ENCODE measurements at regions not wholly inside any gene's neighbourhood (a gene's known extent, or its start where the extent isn't known, plus 50 kb on each side); places are given as distances from the start of the nearest gene placed in this dataset.

DNA sequence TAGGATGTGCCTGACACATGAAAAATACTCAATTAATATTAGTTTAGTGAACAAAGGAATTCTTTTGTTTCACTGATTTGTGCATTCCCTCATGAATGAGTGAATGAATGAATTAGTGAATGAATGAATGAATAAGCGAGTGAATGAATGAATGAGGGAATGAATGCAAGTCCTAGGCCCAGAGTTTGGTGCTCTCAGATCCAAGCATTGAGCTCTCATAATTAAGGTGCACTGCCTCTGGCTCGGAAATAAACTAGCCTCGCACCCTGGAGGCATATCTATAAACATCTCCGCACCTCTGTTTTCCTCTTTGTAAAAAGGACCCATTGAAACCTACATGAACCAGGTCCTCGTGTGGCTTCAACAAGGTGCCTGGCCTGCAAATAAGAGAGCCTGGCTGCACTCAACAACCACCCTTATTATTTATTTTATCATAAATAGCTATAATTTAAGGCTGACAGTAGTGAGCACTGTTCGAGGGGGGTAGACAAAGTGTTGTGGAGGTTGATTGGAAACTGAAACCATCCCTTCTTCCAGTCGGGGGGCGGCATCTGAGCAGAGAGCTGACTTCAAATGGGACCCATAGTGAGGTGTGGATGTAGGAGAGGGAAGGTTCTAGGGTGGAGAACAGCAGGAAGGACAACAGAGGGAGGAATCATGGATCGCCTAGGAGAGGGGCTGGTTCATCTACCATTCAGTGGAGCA lies 316.8 kb downstream of the BCL11B start:
- DNase-seq (ENCODE audit: low read depth in 3 of 3, low spot score in 1 of 3): no peak

DNA sequence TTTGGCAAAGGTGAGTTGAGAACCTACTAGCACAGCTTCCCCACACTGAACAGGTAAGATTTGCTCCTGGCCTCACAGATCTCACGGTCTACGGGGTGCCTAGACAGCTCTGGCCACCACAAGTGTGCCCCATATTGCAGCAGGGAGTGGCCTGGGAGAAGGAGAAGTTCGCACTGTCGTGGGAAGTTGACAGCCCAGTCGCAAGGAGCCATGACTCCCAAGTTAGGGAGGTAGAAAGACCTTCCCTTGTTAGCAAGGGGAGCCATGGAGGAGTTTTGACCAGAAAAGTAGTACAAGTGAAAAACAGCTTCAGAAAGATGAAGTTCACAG lies 316.3 kb downstream of the BCL11B start:
- no peak for DNase-seq (ENCODE audit: low read depth in 3 of 3, low spot score in 1 of 3)

DNA sequence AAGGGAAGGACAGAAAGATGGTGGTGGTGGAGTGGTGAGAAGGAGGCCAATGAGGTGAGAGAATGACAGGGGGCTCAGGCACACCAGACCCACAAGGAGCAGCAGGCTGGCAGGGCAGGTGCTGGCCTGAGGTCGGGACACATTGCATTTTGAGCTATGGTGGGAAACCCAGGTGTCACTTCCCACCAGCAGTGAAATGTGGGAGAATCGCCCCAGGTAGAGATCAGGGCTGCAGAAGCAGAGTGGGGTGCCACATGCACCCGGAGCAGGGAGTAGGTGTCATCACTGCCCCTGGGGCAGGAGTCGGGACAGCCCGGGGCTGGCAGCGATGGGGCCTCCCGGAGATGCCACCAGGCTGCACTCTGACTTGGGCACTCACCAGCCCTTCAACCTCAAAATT lies 315.8 kb downstream of the BCL11B start:
- no peak for DNase-seq (ENCODE audit: low read depth in 3 of 3, low spot score in 1 of 3)

DNA sequence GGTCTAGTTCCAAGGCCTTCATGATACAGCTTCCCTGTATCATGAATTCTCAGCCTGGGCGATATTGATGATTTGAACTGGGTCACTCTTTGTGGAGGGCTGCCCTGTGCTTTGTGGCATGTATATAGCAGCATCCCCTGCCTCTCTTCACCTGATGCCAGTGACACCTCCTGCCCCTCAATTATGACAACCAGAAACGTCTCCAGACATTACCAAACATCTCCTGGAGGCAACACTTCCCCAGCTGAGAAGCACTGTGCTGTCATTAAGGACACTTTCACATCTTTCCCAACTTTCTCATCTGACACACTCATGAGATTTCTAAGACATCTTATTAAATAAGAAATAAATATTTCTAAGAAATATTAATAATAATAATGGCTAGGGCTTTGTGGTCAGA lies 315.3 kb downstream of the BCL11B start:
- DNase-seq (ENCODE audit: low read depth in 3 of 3, low spot score in 1 of 3): no peak

DNA sequence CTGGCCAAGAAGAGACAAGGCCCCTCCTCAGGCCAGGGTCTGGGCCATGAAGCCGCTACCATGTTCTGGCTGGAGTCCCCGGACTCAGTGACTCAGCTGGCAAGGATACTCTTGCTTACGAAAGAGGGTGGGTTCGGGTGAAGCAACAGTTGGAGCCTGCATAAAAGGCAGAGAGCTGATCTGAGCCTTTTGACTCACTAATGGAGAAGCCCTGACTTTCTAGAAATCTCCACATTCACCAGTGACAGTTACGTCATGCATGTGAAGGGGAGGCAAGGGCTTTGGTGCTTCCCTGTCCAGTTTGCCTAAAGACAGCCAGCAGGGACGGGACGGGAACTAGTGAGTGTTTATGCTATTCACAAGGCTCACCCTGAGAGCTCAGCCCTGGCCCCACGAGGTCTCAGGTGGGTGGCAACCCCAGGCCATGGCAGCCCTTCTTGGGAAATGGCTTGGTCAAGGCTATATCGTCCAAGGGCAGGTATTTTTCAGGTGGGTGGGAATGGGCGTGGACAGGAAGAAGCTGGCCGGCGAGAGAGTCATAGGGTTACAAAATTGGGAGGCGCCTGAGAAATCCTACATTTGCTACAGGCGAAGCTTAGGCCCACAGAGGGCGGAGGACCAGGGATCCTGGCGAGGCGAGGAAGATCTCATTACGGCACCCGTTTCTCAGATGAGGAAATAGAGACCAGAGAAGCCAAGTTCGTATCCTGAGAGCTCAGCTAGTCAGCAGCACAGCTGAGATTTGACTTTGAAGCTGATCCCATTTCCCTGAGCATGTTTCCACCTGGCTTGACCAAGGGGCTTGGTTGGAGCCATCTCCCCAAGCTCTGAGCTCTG lies 314.6 kb downstream of the BCL11B start:
- no peak for DNase-seq (ENCODE audit: low read depth in 3 of 3, low spot score in 1 of 3)

DNA sequence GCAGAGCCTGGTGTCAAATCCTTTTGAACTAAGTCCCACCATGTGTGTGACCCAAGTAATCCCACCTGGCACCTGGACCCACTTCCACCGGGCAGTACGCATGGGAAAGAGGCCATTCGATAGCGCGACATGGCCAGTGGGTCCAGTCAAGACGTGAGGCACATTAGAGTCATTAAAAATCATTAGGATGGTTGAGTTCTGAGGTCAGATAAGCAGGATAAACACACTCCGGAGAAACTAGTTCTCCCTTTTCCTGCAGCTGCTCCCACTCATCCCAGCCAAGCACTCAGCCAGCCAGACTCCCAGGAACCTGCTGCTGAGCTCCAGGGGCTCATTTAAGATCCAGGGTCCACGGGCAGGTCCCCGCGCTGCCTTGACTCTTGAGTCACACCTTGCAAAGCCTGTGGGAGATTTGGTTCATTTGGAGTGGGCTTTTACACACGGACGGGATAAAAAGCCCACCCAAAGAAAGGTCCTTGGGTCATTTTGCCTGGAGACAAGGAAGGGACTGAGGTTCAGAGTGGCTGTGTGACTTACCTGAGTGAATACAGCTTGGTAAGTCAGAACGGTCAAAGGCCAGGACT lies 313.9 kb downstream of the BCL11B start:
- no peak for DNase-seq (ENCODE audit: low read depth in 3 of 3, low spot score in 1 of 3)

DNA sequence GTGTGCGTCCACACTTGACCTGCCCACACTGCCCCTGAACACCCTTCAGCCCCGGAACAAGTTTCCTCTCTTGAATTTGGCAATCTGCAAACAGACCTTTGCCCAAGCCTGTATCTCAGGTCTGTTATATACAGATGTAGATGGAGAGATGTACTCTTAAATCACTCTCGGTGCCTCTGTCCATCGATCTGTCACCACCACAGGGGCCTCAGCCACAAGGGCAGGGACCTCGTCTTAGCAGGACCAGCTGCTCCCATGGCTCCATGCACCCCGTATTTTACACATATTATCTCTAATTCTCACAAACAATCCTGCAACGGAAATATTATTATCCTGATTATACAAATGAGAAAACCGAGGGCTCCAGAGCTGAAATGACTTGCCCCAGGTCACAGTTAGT lies 313.4 kb downstream of the BCL11B start:
- no peak for DNase-seq (ENCODE audit: low read depth in 3 of 3, low spot score in 1 of 3)

DNA sequence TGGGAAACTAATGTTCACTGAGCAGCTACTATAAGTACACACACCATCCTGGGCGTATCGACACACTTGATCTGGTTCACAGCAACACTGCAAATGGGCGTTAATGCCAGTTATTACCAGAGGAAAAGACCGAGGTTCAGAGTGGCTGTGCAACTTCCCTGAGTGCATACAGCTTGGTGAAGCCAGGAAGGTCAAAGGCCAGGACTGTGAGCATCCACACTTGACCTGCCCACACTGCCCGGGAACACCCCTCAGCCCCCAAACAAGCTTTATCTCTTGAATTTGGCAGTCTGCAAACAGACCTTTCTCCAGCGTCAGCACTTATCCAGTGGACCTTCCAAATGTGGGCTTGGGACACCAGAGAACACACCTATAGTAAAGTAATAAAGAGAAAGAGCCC lies 312.6 kb downstream of the BCL11B start:
- DNase-seq (ENCODE audit: low read depth in 3 of 3, low spot score in 1 of 3): no peak

DNA sequence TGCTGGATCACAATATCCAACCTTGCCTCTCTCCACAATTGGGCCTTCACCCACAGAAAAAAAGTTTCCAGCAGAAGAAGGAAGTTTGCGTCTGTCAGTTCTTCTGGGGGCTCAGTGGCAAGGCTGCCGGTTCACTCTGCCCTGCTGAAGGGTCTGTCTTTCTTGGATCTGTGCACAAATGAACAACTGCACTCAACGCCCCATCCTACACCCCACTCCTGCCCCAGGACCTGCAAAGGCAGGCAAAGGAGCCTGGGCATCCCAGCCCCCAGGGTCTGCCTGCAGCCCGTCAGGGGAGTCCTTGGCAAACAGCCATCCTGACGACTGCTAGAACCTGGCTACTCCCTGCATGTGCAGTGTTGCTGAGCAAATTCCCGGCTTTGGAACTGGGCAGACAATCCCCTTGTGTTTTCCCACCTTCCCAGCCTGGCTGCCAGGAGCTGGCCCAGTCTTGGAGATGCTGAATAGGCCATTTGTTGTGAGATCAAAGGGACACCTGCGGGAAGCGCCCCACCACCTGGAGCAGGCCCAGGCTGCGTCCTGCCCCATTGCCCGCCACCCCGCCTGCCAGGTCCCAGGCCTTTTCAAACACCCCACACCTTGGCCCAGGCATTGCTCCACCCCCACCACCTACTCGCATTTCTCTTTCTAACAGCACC lies 311.9 kb downstream of the BCL11B start:
- no peak for DNase-seq (ENCODE audit: low read depth in 3 of 3, low spot score in 1 of 3)

DNA sequence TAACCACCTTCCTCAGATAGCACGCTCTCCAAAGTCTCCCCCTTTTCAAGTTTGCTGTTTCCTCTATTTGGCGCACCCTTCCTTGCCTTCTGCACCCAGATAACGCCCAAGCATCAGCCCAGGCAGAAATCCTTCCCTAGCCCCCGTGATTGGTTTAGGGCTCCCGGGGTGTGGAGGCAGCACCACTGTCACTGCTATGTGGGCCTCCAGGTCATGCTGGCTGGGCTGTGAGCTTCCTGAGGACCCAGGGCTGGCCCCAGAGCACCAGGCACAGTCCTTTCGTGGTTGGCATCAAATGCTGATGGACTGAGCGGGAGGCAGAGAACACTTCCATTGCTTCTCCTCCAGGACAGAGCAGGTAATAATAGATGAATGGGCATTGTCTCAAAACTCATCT lies 311.4 kb downstream of the BCL11B start:
- DNase-seq (ENCODE audit: low read depth in 3 of 3, low spot score in 1 of 3): no peak

DNA sequence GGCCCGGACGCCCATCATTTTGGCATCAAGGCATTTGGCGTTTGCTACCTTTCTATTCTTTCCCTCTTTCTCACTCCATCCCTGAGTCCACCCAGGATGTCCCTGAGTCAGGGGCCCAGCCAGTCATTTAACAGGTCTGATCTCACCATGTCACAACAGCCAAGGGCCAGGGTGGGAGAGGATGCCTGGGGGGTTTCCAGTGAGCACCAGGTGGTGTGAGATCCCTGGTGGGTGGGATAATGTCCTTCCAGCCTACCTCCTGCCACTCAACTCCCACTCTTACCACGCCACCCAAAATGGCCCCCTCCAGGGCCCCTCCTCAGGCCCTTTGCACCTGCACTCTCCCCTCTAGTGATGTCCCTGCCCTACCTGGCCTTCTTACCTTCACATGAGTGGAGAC lies 310.8 kb downstream of the BCL11B start:
- no peak for DNase-seq (ENCODE audit: low read depth in 3 of 3, low spot score in 1 of 3)

DNA sequence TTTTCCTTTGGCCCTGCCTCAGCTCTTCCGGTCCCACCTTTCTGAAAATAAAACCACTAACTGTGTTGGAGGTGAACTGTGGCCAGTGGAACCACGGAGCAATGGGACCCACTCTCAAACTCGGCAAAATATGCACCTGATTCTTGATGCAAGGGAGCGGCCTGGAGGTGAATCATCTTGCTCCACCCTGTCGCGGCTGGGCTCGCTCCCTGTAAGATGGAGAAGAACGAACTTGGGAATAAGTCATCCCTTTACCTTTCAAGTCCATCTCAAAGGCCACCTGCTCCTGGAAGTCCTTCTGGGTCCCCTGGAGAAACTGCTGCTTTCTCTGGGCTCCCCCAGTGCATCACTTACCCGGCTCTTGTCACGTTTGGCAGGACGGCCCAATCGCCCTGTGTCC lies 309.9 kb downstream of the BCL11B start:
- no peak for DNase-seq (ENCODE audit: low read depth in 3 of 3, low spot score in 1 of 3)

DNA sequence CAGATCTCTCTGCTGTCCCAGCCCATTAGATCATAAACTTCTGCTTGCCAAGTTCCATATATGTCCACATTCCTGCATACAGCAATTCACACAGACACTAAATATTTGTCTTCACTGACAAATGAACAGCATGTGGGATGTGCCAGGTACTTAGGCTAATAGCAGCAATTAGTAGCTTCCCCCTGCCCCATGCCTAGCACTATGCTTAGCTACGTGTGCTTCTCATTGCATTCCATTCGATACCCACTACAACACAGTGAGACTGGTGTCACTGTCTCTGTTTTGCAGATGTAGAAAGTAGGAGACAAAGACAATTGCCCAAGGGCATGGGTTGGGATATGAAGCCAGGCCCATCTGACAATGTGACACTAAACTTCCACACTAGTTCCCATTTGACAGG lies 308.4 kb downstream of the BCL11B start:
- DNase-seq (ENCODE audit: low read depth in 3 of 3, low spot score in 1 of 3): no peak

DNA sequence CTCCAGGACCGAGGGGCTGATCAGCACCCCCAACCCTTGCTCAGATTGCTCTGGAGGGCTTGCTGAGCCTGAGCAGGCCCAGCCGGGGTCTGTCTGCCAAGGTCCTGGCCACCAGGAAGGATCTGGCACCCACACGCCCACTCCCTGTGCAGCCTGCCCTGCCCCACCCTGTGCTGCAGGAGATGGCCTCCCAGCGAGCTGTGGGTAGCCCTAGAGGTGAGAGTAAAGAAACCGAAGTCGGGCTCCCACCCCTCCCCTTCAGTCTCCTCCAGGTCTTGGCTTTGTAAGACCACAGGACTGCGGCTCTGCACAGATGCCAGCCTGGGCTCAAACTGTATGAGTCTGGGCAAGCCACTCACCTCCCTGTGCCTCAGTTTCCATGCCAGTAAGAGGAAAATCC lies 307.8 kb downstream of the BCL11B start:
- DNase-seq (ENCODE audit: low read depth in 3 of 3, low spot score in 1 of 3): no peak

DNA sequence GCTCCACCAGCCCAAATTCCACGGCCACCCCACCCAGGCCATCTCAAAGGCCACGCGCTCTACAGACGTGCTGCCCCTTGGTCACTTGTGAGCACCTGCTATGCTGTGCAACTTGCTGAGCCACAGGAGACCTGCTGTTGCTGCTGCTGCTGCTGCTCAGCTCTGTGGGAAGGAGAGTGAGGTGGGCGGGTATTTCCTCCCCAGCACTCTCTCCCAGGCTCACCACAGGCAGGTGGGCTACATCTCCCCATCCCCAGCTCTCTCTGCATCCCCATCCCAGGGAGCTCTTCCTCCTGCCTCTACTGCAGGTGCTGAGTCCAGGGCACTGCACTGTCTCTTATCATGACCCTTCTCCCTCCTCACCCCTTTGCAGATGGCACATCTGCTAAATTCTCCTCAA lies 306.9 kb downstream of the BCL11B start:
- no peak for DNase-seq (ENCODE audit: low read depth in 3 of 3, low spot score in 1 of 3)

DNA sequence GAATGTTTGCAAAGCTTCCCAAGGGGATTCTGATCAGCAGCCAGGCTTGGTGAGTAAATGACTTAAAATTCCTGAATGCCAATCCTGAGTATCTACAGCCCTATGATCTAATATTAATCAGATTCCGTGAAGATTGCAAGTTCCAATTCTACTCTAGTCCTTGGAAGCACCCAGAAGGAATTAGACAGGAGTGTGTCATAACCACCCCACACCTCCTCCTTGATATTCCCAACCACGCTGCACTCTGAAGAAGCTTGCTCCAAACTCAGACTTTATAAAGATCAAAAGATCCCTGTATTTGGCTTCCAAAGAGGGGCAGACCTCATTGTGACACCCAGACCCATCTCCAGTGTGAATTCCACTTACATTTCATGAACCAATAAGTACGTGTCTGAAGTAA lies 306.0 kb downstream of the BCL11B start:
- no peak for DNase-seq (ENCODE audit: low read depth in 3 of 3, low spot score in 1 of 3)

DNA sequence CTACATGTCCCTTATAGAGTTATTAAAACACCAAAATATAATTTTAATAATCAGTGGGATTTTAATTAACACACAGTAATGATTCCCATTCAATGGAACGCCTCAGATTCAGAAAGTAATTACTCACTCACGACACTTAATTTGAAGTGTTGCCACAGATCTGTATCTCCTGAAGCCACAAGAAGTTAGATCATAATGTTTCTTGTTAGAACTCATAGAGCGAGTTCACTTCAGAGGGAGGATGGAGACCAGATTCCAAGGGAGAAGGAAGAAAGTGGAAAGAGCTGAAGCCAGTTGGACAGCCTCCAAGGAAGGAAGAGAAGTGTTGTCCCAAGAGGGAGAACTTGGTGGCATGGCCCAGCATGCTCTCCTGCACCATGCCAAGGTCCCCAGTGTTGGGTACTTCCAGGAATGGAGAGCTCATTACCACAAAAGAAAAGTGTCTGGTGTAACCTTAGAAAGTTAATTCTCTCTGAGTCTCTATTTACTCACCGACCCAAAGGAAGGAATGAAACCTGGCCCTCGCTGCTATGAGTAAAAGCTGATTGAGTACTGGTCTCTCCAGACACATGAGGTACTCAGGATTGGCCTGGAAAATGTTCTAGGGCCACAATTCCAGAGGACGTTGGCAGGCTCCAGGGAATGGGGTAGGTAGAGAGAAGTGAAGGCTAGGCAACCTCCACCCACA lies 305.4 kb downstream of the BCL11B start:
- no peak for DNase-seq (ENCODE audit: low read depth in 3 of 3, low spot score in 1 of 3)

DNA sequence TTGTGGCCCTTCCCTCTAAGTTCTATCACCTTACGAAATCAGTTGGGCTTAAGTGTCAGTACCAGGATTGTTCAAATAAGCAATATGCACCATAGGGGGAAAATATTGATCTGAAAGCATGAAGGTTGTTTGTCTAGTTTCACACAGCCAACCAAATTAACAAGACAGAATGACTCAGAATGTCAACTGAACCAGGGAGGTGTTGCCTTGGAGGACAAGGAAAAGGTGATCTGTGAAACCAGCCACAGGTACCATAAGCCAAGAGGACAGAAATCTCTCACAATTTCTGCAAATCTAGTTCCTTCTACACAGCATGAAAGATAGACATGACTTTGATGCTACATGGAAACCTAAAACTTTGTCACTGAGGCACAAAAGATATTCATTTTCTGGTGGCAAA lies 297.9 kb downstream of the BCL11B start:
- no peak for DNase-seq (ENCODE audit: low read depth in 3 of 3, low spot score in 1 of 3)

DNA sequence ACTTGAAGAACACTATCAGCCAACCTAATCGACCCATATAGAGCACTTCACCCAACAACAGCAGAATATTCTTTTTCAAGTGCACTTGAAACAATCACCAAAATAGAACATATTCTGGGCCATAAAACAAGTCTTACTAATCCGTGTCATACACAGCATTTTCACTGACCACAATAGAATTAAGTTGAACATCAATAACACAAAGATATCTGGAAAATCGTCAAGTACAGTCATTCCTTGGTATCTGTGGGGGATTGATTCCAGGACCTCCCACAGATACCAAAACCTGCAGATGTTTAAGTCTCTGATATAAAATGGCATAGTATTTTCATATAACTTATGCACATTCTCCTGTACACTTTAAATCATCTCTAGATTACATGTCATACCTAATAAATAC lies 295.7 kb downstream of the BCL11B start:
- no peak for DNase-seq (ENCODE audit: low read depth in 3 of 3, low spot score in 1 of 3)

DNA sequence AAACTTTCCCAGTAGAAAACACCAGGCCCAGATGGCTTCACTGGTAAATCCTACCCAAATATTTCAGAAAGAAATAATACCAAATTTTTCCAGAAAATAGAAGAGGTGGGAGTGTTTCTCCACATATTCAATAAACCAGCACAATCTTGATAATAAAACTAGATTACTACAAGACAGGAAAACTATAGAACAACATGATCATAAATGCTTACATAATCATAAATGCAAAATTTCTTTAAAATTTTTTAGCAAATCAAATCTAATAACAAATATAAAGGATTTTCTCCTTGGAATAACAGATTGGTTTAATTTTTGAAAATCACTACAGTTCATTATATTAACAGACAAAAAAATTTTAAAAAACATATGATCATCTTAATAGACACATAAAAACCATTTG lies 294.5 kb downstream of the BCL11B start:
- DNase-seq (ENCODE audit: low read depth in 3 of 3, low spot score in 1 of 3): no peak

DNA sequence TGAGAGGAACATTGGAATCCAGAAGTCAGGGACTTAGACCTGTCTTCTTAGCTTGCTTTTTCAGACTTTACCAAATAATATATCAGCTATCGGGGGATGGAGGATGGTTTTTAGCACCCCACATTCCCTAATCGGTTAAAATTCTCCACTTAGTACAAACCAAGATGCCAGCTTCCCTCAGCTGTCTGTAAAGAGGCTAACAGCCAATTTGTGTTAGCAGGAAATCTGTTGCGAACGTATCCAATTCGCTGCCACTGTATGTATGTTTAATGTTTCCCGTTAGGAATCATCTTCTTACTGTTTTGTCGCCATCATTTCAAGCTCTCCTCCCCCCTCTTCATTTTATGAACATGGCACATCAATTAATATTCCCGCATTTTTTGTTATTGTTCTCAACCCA lies 289.0 kb downstream of the BCL11B start:
- DNase-seq (ENCODE audit: low read depth in 3 of 3, low spot score in 1 of 3): no peak

Data from stimulated activated CD4-positive, alpha-beta T cell treated with anti-CD3 and anti-CD28 coated beads, TNF-alpha, amount 100 ng/mL, for 1 hour (primary cell).